Neuronal stem cell (in vitro differentiated cells): ENCODE measurements at regions not wholly inside any gene's neighbourhood (a gene's known extent, or its start where the extent isn't known, plus 50 kb on each side); places are given as distances from the start of the nearest gene placed in this dataset.
A peak's percentile ranks its signal among the peaks of the same experiment; 100 is the strongest.

Source experiments
- DNase-seq: peaks from one replicate; pipeline ENCODE4 v3.0.0-alpha.2; 2013; ENCODE audit warnings: low spot score
- H2AFZ ChIP-seq: one replicate; pipeline ENCODE4 v1.6.1; 2013; ENCODE audit warnings: mild to moderate bottlenecking, low read length, inconsistent platforms
- H2AK5ac ChIP-seq: 2 replicates; pipeline ENCODE4 v1.6.1; 2013; ENCODE audit warnings: low read depth, mild to moderate bottlenecking, inconsistent platforms, low read length, moderate library complexity, mixed read lengths
- H2BK120ac ChIP-seq: 2 replicates; pipeline ENCODE4 v1.6.1; 2013; ENCODE audit warnings: low read depth, mild to moderate bottlenecking, inconsistent platforms, low read length, moderate library complexity, mixed read lengths
- H2BK12ac ChIP-seq: one replicate; pipeline ENCODE4 v1.6.1; 2013; ENCODE audit warnings: low read length, inconsistent platforms
- H2BK15ac ChIP-seq: 2 replicates; pipeline ENCODE4 v1.6.1; 2013; ENCODE audit warnings: mild to moderate bottlenecking, low read length, inconsistent platforms, mixed read lengths
- H2BK5ac ChIP-seq: one replicate; pipeline ENCODE4 v1.6.1; 2013; ENCODE audit warnings: inconsistent platforms, mild to moderate bottlenecking, low read length, moderate library complexity
- H3K14ac ChIP-seq: one replicate; pipeline ENCODE4 v1.6.1; 2013; ENCODE audit warnings: low read length, inconsistent platforms
- H3K18ac ChIP-seq: 2 replicates; pipeline ENCODE4 v1.6.1; 2013; ENCODE audit warnings: low read length, inconsistent platforms
- H3K23ac ChIP-seq: 2 replicates; pipeline ENCODE4 v1.6.1; 2013; ENCODE audit warnings: low read depth, mild to moderate bottlenecking, mixed read lengths, low read length, inconsistent platforms; ENCODE audit not compliant: poor library complexity
- H3K27ac ChIP-seq: replicated peaks from 3 replicates; pipeline ENCODE4 v1.5.1; 2013; ENCODE audit warnings: low read length, inconsistent platforms
- H3K27me3 ChIP-seq, 3 experiments: 2 replicates each; pipeline ENCODE4 v1.6.1; 2013; ENCODE audit warnings: low read length in 3 of 3, mild to moderate bottlenecking in 2 of 3, inconsistent platforms in 1 of 3, low read depth in 1 of 3, mixed read lengths in 1 of 3, moderate library complexity in 1 of 3; ENCODE audit not compliant: control insufficient read depth in 3 of 3, insufficient read depth in 3 of 3
- H3K36me3 ChIP-seq, 2 donors: replicated peaks in 1 of 2; 2 replicates each; pipeline ENCODE4 v1.6.1; 2013; ENCODE audit warnings: low read length in 2 of 2; ENCODE audit not compliant: control insufficient read depth in 2 of 2, insufficient read depth in 2 of 2
- H3K4ac ChIP-seq: 2 replicates; pipeline ENCODE4 v1.6.1; 2013; ENCODE audit warnings: inconsistent platforms, mild to moderate bottlenecking, low read length, moderate library complexity
- H3K4me1 ChIP-seq, 2 donors: 1 replicate in 1 of 2; 2 replicates in 1 of 2; pipeline ENCODE4 v1.6.1; 2013; ENCODE audit warnings: low read length in 2 of 2, low read depth in 1 of 2; ENCODE audit not compliant: control insufficient read depth in 2 of 2, insufficient read depth in 1 of 2
- H3K4me2 ChIP-seq: one replicate; pipeline ENCODE4 v1.6.1; 2013; ENCODE audit warnings: mild to moderate bottlenecking, low read length, inconsistent platforms; ENCODE audit not compliant: insufficient read depth, poor library complexity, severe bottlenecking
- H3K4me3 ChIP-seq, 2 donors: 2 replicates each; pipeline ENCODE4 v1.5.1; 2013; ENCODE audit warnings: low read length in 2 of 2, mild to moderate bottlenecking in 2 of 2, inconsistent platforms in 1 of 2, moderate library complexity in 1 of 2
- H3K79me1 ChIP-seq: one replicate; pipeline ENCODE4 v1.6.1; 2013; ENCODE audit warnings: low read depth, mild to moderate bottlenecking, inconsistent platforms, low read length, moderate library complexity
- H3K9ac ChIP-seq: one replicate; pipeline ENCODE4 v1.6.1; 2013; ENCODE audit warnings: mild to moderate bottlenecking, low read depth, low read length, inconsistent platforms; ENCODE audit not compliant: poor library complexity
- H3K9me3 ChIP-seq, 2 donors: replicated peaks in 1 of 2; 2 replicates each; pipeline versions ENCODE3 to v1.6.1; 2013; ENCODE audit warnings: low read length in 2 of 2, mild to moderate bottlenecking in 2 of 2, inconsistent platforms in 1 of 2, low read depth in 1 of 2, mixed read lengths in 1 of 2, moderate library complexity in 1 of 2; ENCODE audit not compliant: control insufficient read depth in 2 of 2, insufficient read depth in 1 of 2
- H4K8ac ChIP-seq: one replicate; pipeline ENCODE4 v1.6.1; 2013; ENCODE audit warnings: low read depth, mild to moderate bottlenecking, inconsistent platforms, low read length, moderate library complexity
- H4K91ac ChIP-seq: one replicate; pipeline ENCODE4 v1.6.1; 2013; ENCODE audit warnings: low read length, low read depth, mild to moderate bottlenecking, inconsistent platforms; ENCODE audit not compliant: poor library complexity
- WGBS, 2 donors: extraction: QIAGEN DNeasy Blood & Tissue Kit; methylation state at CpG; one replicate each; pipeline ENCODE4 v1.1.7; 2013; ENCODE audit warnings: missing lambda C conversion rate in 2 of 2, mixed read lengths in 1 of 2; ENCODE audit not compliant: insufficient read length in 2 of 2, insufficient replicate concordance in 1 of 2; ENCODE audit errors: extremely low coverage in 2 of 2; 5-methylcytosine and 5-hydroxymethylcytosine counted together

DNA sequence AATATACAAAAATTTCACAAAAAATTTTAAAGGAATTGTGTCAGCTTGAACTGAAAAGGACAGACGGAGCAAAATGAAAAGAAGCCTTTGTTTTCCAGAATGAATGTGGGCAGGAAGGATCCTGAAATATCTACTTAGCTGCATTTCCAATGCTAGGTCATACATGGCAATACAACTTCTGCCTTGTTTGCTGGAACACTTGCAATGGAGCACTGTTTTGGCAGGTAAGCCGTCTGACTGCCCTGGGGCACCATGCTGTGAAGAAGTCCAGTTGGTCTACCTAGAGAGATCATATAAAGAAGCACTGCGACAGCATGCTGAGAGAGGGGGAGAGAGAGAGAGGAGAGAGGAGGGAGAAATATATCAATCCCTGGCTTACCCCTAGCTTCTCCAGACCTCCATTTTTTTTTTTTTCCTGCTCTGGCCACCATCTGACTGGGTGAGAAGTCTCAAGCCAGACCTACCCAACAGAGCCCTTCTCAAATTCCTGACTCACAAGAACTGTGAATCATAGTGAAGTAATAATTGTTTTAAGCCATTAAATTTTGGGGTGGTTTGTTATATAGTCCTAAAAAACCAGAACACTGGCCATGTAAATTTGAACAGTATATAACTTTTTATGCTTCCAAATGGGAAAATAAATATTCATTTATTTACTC is 97.1 kb upstream of the PRICKLE1 start:
- no peak overlapping the region for H3K4me3 ChIP-seq
- H3K27ac ChIP-seq = no peak overlapping the region
- no peak overlapping the region for H3K4ac ChIP-seq
- H2BK15ac ChIP-seq = no peak overlapping the region
- no peaks in the 10 kb centered on the region for H3K9me3 ChIP-seq
- H2AK5ac ChIP-seq = no peak overlapping the region
- no CpG with 5 or more reads among the region's 3 CpGs for WGBS, 2 donors
- H3K9ac ChIP-seq = no peak overlapping the region
- no peak overlapping the region for H4K91ac ChIP-seq
- no peaks in the 10 kb centered on the region for H3K27me3 ChIP-seq
- no peak for DNase-seq
- no peak overlapping the region for H3K14ac ChIP-seq
- no peaks in the 10 kb centered on the region for H3K36me3 ChIP-seq
- H4K8ac ChIP-seq = no peak overlapping the region
- no peak overlapping the region for H3K4me2 ChIP-seq
- H3K4me1 ChIP-seq = no peaks in the 10 kb centered on the region
- no peak overlapping the region for H3K18ac ChIP-seq
- no peak overlapping the region for H3K23ac ChIP-seq
- no peak overlapping the region for H2AFZ ChIP-seq
- H2BK5ac ChIP-seq = no peak overlapping the region
- H3K79me1 ChIP-seq = no peaks in the 10 kb centered on the region
- no peak overlapping the region for H2BK120ac ChIP-seq
- no peak overlapping the region for H2BK12ac ChIP-seq

DNA sequence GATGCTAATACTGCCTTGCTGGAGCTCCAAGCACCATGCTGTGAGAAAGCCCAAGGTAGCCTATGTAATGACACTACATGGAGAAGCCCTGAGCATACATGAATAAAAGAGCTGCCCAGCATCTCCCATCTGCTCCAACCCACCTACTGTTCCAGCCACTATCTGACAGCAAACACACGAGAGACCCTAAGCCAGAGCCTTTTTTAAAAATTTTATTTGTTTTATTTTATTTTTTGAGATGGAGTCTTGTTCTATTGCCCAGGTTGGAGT is 95.2 kb upstream of the PRICKLE1 start:
- Histone ChIP-seq H3K18ac (no peak overlapping the region), H3K4me3 (no peak overlapping the region), H2BK5ac (no peak overlapping the region), H3K23ac (no peak overlapping the region), H3K14ac (no peak overlapping the region), H3K4ac (no peak overlapping the region), H3K27ac (no peak overlapping the region), H4K8ac (no peak overlapping the region), H3K36me3 (no peaks in the 10 kb centered on the region), H3K4me1 (no peaks in the 10 kb centered on the region), H3K27me3 (no peaks in the 10 kb centered on the region), H2AFZ (no peak overlapping the region), H2AK5ac (no peak overlapping the region), H2BK12ac (no peak overlapping the region), H2BK120ac (no peak overlapping the region), H3K9ac (no peak overlapping the region), H2BK15ac (no peak overlapping the region), H3K4me2 (no peak overlapping the region), H3K9me3 (no peaks in the 10 kb centered on the region), H4K91ac (no peak overlapping the region), H3K79me1 (no peaks in the 10 kb centered on the region)
- DNase-seq = no peak
- no CpG with 5 or more reads among the region's 1 CpG for WGBS, 2 donors

DNA sequence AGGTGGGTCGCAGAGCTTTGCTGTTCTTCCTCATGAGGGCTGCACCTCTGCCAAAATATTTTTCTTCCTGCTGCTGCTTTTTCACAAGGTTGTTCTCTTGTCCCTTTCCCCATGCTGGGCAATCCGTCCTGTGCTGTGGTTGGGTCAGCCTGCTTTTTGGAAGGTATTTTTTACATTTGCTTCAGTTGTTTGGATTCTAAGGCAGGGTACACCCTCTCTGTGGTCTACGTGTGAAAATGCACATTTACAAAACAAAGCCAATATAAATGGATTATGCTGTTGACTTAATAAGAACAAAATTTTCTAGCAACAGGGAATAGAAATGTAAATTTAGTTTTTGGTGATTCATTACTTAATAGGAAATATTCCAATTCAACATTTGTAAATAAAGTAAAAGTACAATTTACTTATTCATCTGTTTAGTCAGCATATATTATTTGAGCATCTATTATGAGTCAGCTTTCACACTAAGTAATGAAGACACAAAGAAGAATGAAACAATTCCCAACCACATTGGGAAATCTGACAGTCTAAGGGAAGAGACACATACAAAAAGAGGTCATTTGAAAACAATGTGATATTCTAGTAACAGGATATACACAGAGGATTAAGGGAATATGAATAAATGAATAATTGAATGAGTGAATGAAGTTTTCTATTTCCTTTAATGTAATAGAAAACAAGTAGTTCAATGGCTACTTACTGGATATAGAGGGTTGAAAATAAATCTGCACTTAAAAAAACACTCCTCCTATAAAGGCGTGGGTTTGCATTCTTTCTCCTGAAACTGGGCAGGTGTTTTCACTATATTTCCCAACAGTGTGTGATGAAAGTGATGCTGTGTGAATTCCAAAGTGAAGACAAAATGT is 94.6 kb upstream of the PRICKLE1 start:
- no CpG with 5 or more reads among the region's 4 CpGs for WGBS, 2 donors
- no peak overlapping the region for H3K27ac ChIP-seq
- no peak overlapping the region for H3K14ac ChIP-seq
- H3K4me2 ChIP-seq = no peak overlapping the region
- H3K27me3 ChIP-seq = no peaks in the 10 kb centered on the region
- H3K23ac ChIP-seq = no peak overlapping the region
- H3K36me3 ChIP-seq = no peaks in the 10 kb centered on the region
- no peaks in the 10 kb centered on the region for H3K4me1 ChIP-seq
- no peaks in the 10 kb centered on the region for H3K9me3 ChIP-seq
- H4K8ac ChIP-seq = no peak overlapping the region
- H2BK12ac ChIP-seq = no peak overlapping the region
- peak overlapping the region; percentile 23 for H2AFZ ChIP-seq
- DNase-seq = no peak
- H2BK120ac ChIP-seq = no peak overlapping the region
- no peaks in the 10 kb centered on the region for H3K79me1 ChIP-seq
- no peak overlapping the region for H2BK5ac ChIP-seq
- H3K4me3 ChIP-seq = no peak overlapping the region
- H2AK5ac ChIP-seq = no peak overlapping the region
- no peak overlapping the region for H3K18ac ChIP-seq
- no peak overlapping the region for H3K4ac ChIP-seq
- no peak overlapping the region for H4K91ac ChIP-seq
- no peak overlapping the region for H2BK15ac ChIP-seq
- H3K9ac ChIP-seq = no peak overlapping the region

DNA sequence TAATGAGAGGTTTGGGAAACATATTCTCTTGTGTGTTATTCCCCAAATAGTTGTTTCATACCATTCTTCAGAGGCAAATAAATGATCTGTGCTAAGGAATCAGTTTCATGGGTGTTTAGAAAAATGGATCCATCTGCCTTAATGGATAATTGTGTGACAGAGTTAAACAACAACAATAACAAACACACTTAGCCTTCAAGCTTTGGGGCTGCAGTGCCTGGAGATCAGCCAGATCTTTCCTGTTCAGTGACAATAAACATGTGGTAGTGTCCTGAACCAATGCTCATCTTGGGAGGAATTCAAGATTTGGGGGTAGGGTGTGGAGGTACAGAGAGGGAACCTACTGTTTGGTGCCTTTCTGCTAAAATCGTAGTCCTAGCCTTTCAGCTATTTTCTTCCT is 93.7 kb upstream of the PRICKLE1 start:
- no peaks in the 10 kb centered on the region for H3K79me1 ChIP-seq
- H2BK12ac ChIP-seq = no peak overlapping the region
- H2BK15ac ChIP-seq = no peak overlapping the region
- H2BK5ac ChIP-seq = no peak overlapping the region
- no peaks in the 10 kb centered on the region for H3K27me3 ChIP-seq
- no peak overlapping the region for H2AK5ac ChIP-seq
- H3K4me1 ChIP-seq = no peaks in the 10 kb centered on the region
- H2BK120ac ChIP-seq = no peak overlapping the region
- H3K9ac ChIP-seq = no peak overlapping the region
- H4K91ac ChIP-seq = no peak overlapping the region
- no peak overlapping the region for H3K18ac ChIP-seq
- peak overlapping the region; percentile 23 for H2AFZ ChIP-seq
- WGBS, 2 donors = no CpG with 5 or more reads among the region's 1 CpG
- H3K14ac ChIP-seq = no peak overlapping the region
- no peak overlapping the region for H3K4ac ChIP-seq
- H3K27ac ChIP-seq = no peak overlapping the region
- H3K23ac ChIP-seq = no peak overlapping the region
- H3K36me3 ChIP-seq = no peaks in the 10 kb centered on the region
- H3K4me2 ChIP-seq = no peak overlapping the region
- H3K9me3 ChIP-seq = no peaks in the 10 kb centered on the region
- no peak for DNase-seq
- no peak overlapping the region for H4K8ac ChIP-seq
- no peak overlapping the region for H3K4me3 ChIP-seq
